OCI-LY7 (cell line): ENCODE measurements at regions not wholly inside any gene's neighbourhood (a gene's known extent, or its start where the extent isn't known, plus 50 kb on each side); places are given as distances from the start of the nearest gene placed in this dataset.

Experiments
- EZH2phosphoT487 ChIP-seq: fragments of 200-600 bp; sonication (generic); IDR thresholded peaks from 2 replicates; pipeline ENCODE4 v1.6.1; 2018; ENCODE audit warnings: low read depth, borderline replicate concordance, mild to moderate bottlenecking, mixed run types, antibody characterized with exemption, low read length, moderate library complexity, mixed read lengths
- TF ChIP-seq, protein P1 (sequence below): fragments of 200-600 bp; sonication (generic); conservative IDR thresholded peaks from 2 replicates; pipeline ENCODE4 v1.5.1; 2014; ENCODE audit warnings: mild to moderate bottlenecking, antibody characterized with exemption, low read length, moderate library complexity, mixed read lengths

DNA sequence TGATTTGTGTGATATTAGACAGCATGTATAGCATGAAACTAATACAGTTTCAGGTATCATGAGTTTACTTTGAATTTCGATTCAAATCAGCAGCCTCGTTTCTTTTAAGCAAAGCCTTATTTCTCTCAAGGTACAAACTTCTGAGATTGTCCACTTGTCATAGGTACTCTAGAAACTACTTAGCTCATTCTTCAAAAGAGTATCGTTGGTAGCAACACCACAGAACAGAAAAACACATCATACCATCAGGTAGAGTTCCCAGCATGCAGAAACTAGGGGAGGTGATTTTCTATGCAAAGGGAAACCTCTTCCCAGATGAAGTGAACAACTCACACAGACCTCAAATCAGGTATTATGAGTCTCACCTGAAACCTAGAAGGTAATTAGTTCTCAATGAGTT is 237.0 kb upstream of the SOX9 start:
- TF ChIP-seq, protein P1, sequence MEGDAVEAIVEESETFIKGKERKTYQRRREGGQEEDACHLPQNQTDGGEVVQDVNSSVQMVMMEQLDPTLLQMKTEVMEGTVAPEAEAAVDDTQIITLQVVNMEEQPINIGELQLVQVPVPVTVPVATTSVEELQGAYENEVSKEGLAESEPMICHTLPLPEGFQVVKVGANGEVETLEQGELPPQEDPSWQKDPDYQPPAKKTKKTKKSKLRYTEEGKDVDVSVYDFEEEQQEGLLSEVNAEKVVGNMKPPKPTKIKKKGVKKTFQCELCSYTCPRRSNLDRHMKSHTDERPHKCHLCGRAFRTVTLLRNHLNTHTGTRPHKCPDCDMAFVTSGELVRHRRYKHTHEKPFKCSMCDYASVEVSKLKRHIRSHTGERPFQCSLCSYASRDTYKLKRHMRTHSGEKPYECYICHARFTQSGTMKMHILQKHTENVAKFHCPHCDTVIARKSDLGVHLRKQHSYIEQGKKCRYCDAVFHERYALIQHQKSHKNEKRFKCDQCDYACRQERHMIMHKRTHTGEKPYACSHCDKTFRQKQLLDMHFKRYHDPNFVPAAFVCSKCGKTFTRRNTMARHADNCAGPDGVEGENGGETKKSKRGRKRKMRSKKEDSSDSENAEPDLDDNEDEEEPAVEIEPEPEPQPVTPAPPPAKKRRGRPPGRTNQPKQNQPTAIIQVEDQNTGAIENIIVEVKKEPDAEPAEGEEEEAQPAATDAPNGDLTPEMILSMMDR = no peak
- no peak for TF ChIP-seq EZH2phosphoT487
